ENCODE measurements at regions not wholly inside any gene's neighbourhood (a gene's known extent, or its start where the extent isn't known, plus 50 kb on each side); places are given as distances from the start of the nearest gene placed in this dataset.

DNA sequence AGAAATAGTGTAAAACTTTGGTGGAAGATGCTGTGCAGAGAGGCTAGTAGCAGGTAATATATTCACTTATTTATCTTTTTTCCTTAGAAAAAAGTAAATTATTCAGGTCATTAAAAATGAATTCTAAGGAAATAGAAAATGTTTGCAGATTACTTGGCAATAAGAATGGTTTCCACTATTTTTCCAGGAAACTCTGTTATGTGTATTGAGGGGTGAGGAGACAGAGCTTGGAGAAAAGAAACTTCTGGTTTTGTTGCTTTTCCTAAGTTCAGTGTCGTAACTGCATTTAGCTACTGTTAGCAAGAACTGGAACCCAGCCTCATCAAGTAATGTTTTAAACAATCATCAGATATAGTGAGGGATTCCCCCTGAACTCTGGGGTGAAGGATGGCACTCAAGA lies 79.2 kb upstream of the SMLR1 start:
- no peak for DNase-seq
- POLR2A ChIA-PET = no interaction called here
- no peak overlapping the region for H3K27ac ChIP-seq (ENCODE audit: low read depth in 1 of 2, low read length in 2 of 2)
- TF ChIP-seq, protein P1, sequence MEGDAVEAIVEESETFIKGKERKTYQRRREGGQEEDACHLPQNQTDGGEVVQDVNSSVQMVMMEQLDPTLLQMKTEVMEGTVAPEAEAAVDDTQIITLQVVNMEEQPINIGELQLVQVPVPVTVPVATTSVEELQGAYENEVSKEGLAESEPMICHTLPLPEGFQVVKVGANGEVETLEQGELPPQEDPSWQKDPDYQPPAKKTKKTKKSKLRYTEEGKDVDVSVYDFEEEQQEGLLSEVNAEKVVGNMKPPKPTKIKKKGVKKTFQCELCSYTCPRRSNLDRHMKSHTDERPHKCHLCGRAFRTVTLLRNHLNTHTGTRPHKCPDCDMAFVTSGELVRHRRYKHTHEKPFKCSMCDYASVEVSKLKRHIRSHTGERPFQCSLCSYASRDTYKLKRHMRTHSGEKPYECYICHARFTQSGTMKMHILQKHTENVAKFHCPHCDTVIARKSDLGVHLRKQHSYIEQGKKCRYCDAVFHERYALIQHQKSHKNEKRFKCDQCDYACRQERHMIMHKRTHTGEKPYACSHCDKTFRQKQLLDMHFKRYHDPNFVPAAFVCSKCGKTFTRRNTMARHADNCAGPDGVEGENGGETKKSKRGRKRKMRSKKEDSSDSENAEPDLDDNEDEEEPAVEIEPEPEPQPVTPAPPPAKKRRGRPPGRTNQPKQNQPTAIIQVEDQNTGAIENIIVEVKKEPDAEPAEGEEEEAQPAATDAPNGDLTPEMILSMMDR (IDR thresholded peaks at IDR 0.05) = no peak
- ATAC-seq (ENCODE audit: poor library complexity) = no peak
- Mint-ChIP-seq H3K9me3 (no peaks in the 10 kb centered on the region), H3K4me1 (ENCODE audit: low read depth) (no peaks in the 10 kb centered on the region), H3K36me3 (ENCODE audit: low read depth) (no peaks in the 10 kb centered on the region), H3K4me3 (no peak overlapping the region), H3K27me3 (no peaks in the 10 kb centered on the region), H3K27ac (no peak overlapping the region)
- H3K4me1 ChIP-seq (ENCODE audit: insufficient read depth, low read length) = no peaks in the 10 kb centered on the region
- CTCF ChIA-PET = no interaction called here
- no peak overlapping the region for H3K4me3 ChIP-seq (ENCODE audit: low read length)
- peaks cover 7 to 10% of the 10 kb centered on the region in 2 experiments for H3K9me3 ChIP-seq (ENCODE audit: control insufficient read depth in 1 of 2, insufficient read depth in 1 of 2, low read length in 2 of 2)
- H3K36me3 ChIP-seq (ENCODE audit: insufficient read depth, low read length) = no peaks in the 10 kb centered on the region
- no peaks in the 10 kb centered on the region for H3K27me3 ChIP-seq (ENCODE audit: control insufficient read depth in 1 of 2, insufficient read depth in 2 of 2, low read length in 2 of 2)
- intact Hi-C loops (cut with DNase I, micrococcal nuclease) = no loop called here

DNA sequence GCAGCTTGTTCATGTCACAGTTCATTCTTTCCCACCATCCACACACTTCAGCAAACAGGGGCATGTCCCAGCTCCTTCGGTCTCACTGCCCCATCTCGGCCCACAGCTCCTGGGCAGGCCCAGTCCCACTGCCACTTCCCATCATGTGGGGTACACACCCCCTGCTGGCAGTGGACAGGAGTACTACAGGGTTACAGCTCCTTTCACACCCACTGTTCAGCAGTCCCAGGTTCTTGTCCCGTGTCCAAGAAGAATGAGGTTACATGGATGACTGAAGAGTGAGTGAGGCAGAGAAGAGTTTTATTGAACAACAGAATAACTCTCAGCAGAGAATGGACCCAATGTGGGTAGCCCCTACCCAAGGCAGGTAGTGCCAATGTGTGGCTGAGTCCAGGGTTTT lies 77.8 kb upstream of the SMLR1 start:
- H3K4me1 ChIP-seq (ENCODE audit: insufficient read depth, low read length) = no peaks in the 10 kb centered on the region
- H3K9me3 ChIP-seq (ENCODE audit: control insufficient read depth in 1 of 2, insufficient read depth in 1 of 2, low read length in 2 of 2) = peaks cover 7 to 10% of the 10 kb centered on the region in 2 experiments
- H3K36me3 ChIP-seq (ENCODE audit: insufficient read depth, low read length) = no peaks in the 10 kb centered on the region
- Mint-ChIP-seq H3K27me3 (no peaks in the 10 kb centered on the region), H3K4me3 (no peak overlapping the region), H3K36me3 (ENCODE audit: low read depth) (no peaks in the 10 kb centered on the region), H3K27ac (no peak overlapping the region), H3K9me3 (no peaks in the 10 kb centered on the region), H3K4me1 (ENCODE audit: low read depth) (no peaks in the 10 kb centered on the region)
- H3K27me3 ChIP-seq (ENCODE audit: control insufficient read depth in 1 of 2, insufficient read depth in 2 of 2, low read length in 2 of 2) = no peaks in the 10 kb centered on the region
- ChIA-PET POLR2A (no interaction called here), CTCF (no interaction called here)
- ATAC-seq (ENCODE audit: poor library complexity) = no peak
- no peak overlapping the region for H3K4me3 ChIP-seq (ENCODE audit: low read length)
- DNase-seq = no peak
- H3K27ac ChIP-seq (ENCODE audit: low read depth in 1 of 2, low read length in 2 of 2) = no peak overlapping the region
- intact Hi-C loops (cut with DNase I, micrococcal nuclease) = no loop called here
- TF ChIP-seq, protein P1 (IDR thresholded peaks at IDR 0.05) = no peak

DNA sequence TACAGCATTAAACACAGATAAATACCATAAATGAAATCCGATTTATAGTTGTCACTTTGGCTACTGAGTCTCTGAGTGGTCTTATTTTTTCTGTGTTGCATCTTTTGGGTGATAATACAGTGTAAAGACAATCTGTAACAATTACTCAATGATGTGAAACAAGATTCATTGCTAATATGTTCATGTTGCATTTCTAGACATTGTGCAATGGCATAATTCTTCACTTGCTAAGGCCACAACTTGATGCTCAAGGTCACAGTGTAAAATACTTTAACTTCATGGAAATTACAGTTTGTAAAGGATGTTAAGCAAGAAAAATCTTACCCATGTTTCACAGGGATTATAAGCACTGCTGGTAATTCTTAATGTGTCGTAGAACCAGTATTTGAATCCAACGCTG lies 74.9 kb upstream of the SMLR1 start:
- intact Hi-C loops (cut with DNase I, micrococcal nuclease) = no loop called here
- H3K9me3 ChIP-seq (ENCODE audit: control insufficient read depth in 1 of 2, insufficient read depth in 1 of 2, low read length in 2 of 2) = peaks cover 7 to 10% of the 10 kb centered on the region in 2 experiments
- Mint-ChIP-seq H3K27ac (no peak overlapping the region), H3K36me3 (ENCODE audit: low read depth) (no peaks in the 10 kb centered on the region), H3K4me3 (no peak overlapping the region), H3K27me3 (no peaks in the 10 kb centered on the region), H3K4me1 (ENCODE audit: low read depth) (no peaks in the 10 kb centered on the region), H3K9me3 (no peaks in the 10 kb centered on the region)
- no peaks in the 10 kb centered on the region for H3K27me3 ChIP-seq (ENCODE audit: control insufficient read depth in 1 of 2, insufficient read depth in 2 of 2, low read length in 2 of 2)
- H3K4me1 ChIP-seq (ENCODE audit: insufficient read depth, low read length) = no peaks in the 10 kb centered on the region
- H3K4me3 ChIP-seq (ENCODE audit: low read length) = no peak overlapping the region
- TF ChIP-seq, protein P1 (IDR thresholded peaks at IDR 0.05) = no peak
- no peak overlapping the region for H3K27ac ChIP-seq (ENCODE audit: low read depth in 1 of 2, low read length in 2 of 2)
- POLR2A ChIA-PET = no interaction called here
- ATAC-seq (ENCODE audit: poor library complexity) = no peak
- CTCF ChIA-PET = no interaction called here
- H3K36me3 ChIP-seq (ENCODE audit: insufficient read depth, low read length) = no peaks in the 10 kb centered on the region
- no peak for DNase-seq

All from CD4-positive, alpha-beta T cell (primary cell).